ENCODE measurements at regions not wholly inside any gene's neighbourhood (a gene's known extent, or its start where the extent isn't known, plus 50 kb on each side); places are given as distances from the start of the nearest gene placed in this dataset.

GRCh38 chr11:22461626-22462025, 123.4 kb downstream of the SLC17A6 start (continued):
- TF ChIP-seq SIN3A (IDR thresholded peaks at IDR 0.05; ENCODE audit: borderline replicate concordance, low read depth, low read length) (no peak), REST (IDR thresholded peaks at IDR 0.05; ENCODE audit: low read depth, low read length) (no peak), JUND (IDR thresholded peaks at IDR 0.05) (no peak)

- Histone ChIP-seq H3K4me2 (no peak overlapping the region), H3K9ac (no peak overlapping the region), H3K9me2 (no peaks in the 10 kb centered on the region), H3K9me3 (no peaks in the 10 kb centered on the region), H3K4me1 (ENCODE audit: control insufficient read depth in 1 of 2, insufficient read depth in 2 of 2, low read depth in 1 of 2, low read length in 1 of 2) (no peaks in the 10 kb centered on the region; a peak in 1 of 4 replicates), H3K27me3 (ENCODE audit: insufficient read depth) (no peaks in the 10 kb centered on the region), H2AFZ (ENCODE audit: low read depth) (no peak overlapping the region), H3K79me2 (ENCODE audit: insufficient read depth) (no peaks in the 10 kb centered on the region), H3K36me3 (replicated peaks in 1 of 2; ENCODE audit: control insufficient read depth in 1 of 2, insufficient read depth in 2 of 2, low read length in 1 of 2) (no peaks in the 10 kb centered on the region), H3K27ac (ENCODE audit: low read depth in 2 of 2, low read length in 1 of 2) (no peak overlapping the region), H4K20me1 (ENCODE audit: insufficient read depth) (no peaks in the 10 kb centered on the region), H3F3A (replicated peaks; ENCODE audit: insufficient read depth) (no peaks in the 10 kb centered on the region), H3K4me3 (ENCODE audit: low read depth in 2 of 2, low read length in 1 of 2) (no peak overlapping the region)
- WGBS (ENCODE audit: low lambda C conversion rate) = 54% methylated on average over 3 of the region's 3 CpGs
- no peak for DNase-seq
- POLR2A ChIA-PET = no interaction called here
- no peak for TF ChIP-seq GATA2 (CRISPR knock-in tag; IDR thresholded peaks at IDR 0.05)
- no peak for TF ChIP-seq RXRA (IDR thresholded peaks at IDR 0.05; ENCODE audit: borderline replicate concordance, low read depth)
- TF ChIP-seq RCOR1 (IDR thresholded peaks at IDR 0.05; ENCODE audit: low read length) = no peak
- no peak for TF ChIP-seq NFIC (IDR thresholded peaks at IDR 0.05; ENCODE audit: borderline replicate concordance)
- TF ChIP-seq, protein P1, sequence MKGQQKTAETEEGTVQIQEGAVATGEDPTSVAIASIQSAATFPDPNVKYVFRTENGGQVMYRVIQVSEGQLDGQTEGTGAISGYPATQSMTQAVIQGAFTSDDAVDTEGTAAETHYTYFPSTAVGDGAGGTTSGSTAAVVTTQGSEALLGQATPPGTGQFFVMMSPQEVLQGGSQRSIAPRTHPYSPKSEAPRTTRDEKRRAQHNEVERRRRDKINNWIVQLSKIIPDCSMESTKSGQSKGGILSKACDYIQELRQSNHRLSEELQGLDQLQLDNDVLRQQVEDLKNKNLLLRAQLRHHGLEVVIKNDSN (IDR thresholded peaks at IDR 0.05; ENCODE audit: borderline replicate concordance, low read depth) = no peak
- CTCF ChIA-PET = no interaction called here
These were observed 122.0 kb downstream of the SLC17A6 start for GRCh38 chr11:22460181-22460580.

GRCh38 chr11:22459048-22459447, 120.9 kb downstream of the SLC17A6 start:
- CTCF ChIA-PET = no interaction called here

More at GRCh38 chr11:22459048-22459447, 120.9 kb downstream of the SLC17A6 start:
- WGBS (ENCODE audit: low lambda C conversion rate) = 55% methylated on average over 3 of the region's 3 CpGs
- H3K4me3 ChIP-seq (ENCODE audit: low read depth in 2 of 2, low read length in 1 of 2) = no peak overlapping the region
- H3K36me3 ChIP-seq (replicated peaks in 1 of 2; ENCODE audit: control insufficient read depth in 1 of 2, insufficient read depth in 2 of 2, low read length in 1 of 2) = no peaks in the 10 kb centered on the region
- no peak overlapping the region for H3K9ac ChIP-seq
- H4K20me1 ChIP-seq (ENCODE audit: insufficient read depth) = no peaks in the 10 kb centered on the region
- TF ChIP-seq, protein P2, sequence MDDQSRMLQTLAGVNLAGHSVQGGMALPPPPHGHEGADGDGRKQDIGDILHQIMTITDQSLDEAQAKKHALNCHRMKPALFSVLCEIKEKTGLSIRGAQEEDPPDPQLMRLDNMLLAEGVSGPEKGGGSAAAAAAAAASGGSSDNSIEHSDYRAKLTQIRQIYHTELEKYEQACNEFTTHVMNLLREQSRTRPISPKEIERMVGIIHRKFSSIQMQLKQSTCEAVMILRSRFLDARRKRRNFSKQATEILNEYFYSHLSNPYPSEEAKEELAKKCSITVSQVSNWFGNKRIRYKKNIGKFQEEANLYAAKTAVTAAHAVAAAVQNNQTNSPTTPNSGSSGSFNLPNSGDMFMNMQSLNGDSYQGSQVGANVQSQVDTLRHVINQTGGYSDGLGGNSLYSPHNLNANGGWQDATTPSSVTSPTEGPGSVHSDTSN (IDR thresholded peaks at IDR 0.05) = 0 out of 2 replicates have a peak, but pooled peaks have one; percentile 24
- no peak for TF ChIP-seq RXRA (IDR thresholded peaks at IDR 0.05; ENCODE audit: borderline replicate concordance, low read depth)
- TF ChIP-seq NRF1 (IDR thresholded peaks at IDR 0.05; ENCODE audit: low read depth, low read length) = no peak
- POLR2A ChIA-PET = no interaction called here
- H3K27ac ChIP-seq (ENCODE audit: low read depth in 2 of 2, low read length in 1 of 2) = peak overlapping the region in 1 of 2 experiments; percentile 15; a peak in 1 of 4 replicates
- no peaks in the 10 kb centered on the region; a peak in 1 of 4 replicates for H3K4me1 ChIP-seq (ENCODE audit: control insufficient read depth in 1 of 2, insufficient read depth in 2 of 2, low read depth in 1 of 2, low read length in 1 of 2)
- H2AFZ ChIP-seq (ENCODE audit: low read depth) = no peak overlapping the region
- no peaks in the 10 kb centered on the region for H3F3A ChIP-seq (replicated peaks; ENCODE audit: insufficient read depth)
- no peaks in the 10 kb centered on the region for H3K79me2 ChIP-seq (ENCODE audit: insufficient read depth)
- no peak overlapping the region for H3K4me2 ChIP-seq
- no peaks in the 10 kb centered on the region for H3K9me2 ChIP-seq
- H3K27me3 ChIP-seq (ENCODE audit: insufficient read depth) = no peaks in the 10 kb centered on the region
- no peak for DNase-seq
- H3K9me3 ChIP-seq = no peaks in the 10 kb centered on the region

Data from SK-N-SH (cell line).